OCI-LY3 (cell line): ENCODE measurements at regions not wholly inside any gene's neighbourhood (a gene's known extent, or its start where the extent isn't known, plus 50 kb on each side); places are given as distances from the start of the nearest gene placed in this dataset.

Experiments
- CTCF ChIP-seq: fragments of 200-600, 300-600 bp; sonication (generic); IDR thresholded peaks from 2 replicates; pipeline ENCODE4 v1.5.1; 2014; ENCODE audit warnings: antibody characterized with exemption, low read length, low read depth
- EZH2phosphoT487 ChIP-seq: fragments of 200-600 bp; shearing (Covaris generic); IDR thresholded peaks from 2 replicates; pipeline ENCODE4 v1.6.1; 2018; ENCODE audit warnings: antibody characterized with exemption, mixed run types, low read depth

DNA sequence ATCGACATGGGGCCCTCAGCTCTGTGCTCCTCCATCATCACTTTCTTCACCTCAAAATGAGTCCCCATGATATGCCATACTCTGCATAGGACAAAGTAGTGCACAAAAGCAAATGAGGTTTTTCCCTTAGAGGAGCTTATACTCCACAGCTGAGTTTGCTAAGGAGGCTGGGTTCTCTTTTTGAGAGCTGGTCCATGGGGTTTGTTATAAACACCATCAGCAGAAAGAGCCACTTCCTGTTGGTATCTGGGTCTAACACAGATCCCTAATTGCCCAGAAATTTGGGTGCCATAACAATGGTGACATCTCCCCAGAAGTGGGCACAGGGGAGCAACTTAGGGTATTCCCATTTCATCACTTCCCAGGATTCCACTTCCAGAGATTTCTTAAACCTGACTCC lies 395.7 kb downstream of the FOXO1 start:
- TF ChIP-seq CTCF (no peak), EZH2phosphoT487 (no peak)
